Spleen (tissue), 7 donors: ENCODE measurements at regions not wholly inside any gene's neighbourhood (a gene's known extent, or its start where the extent isn't known, plus 50 kb on each side); places are given as distances from the start of the nearest gene placed in this dataset.

Source experiments
- POLR2A ChIP-seq, 3 donors: fragments of 450-650 bp; IDR thresholded peaks; one replicate each; pipeline ENCODE4 v1.5.1; 2017; ENCODE audit warnings: antibody characterized with exemption in 3 of 3, mild to moderate bottlenecking in 1 of 3
- POLR2AphosphoS5 ChIP-seq, 3 donors: sonication (generic); formaldehyde crosslinking; IDR thresholded peaks; one replicate each; pipeline ENCODE4 v1.5.1; 2017; ENCODE audit warnings: antibody characterized with exemption in 3 of 3
- TF ChIP-seq, protein P1 (sequence below), 11 experiments: fragments of 200-600 bp in 7 of 11; fragments of 450-650 bp in 4 of 11; sonication (generic) in 4 of 11; IDR thresholded peaks in 8 of 11; conservative IDR thresholded peaks in 3 of 11; 1 replicate in 7 of 11; 2 replicates in 4 of 11; pipeline versions ENCODE4 v1.4.0 to v1.8.0; 2016 to 2021; ENCODE audit warnings: antibody characterized with exemption in 11 of 11, inconsistent platforms in 4 of 11, mild to moderate bottlenecking in 1 of 11
- donor health status: DM: no; HTN: no; CAD: no; lungs with moderate emphysema.
- donor health status: DM: no; HTN: no; CAD: no.
- donor health status: DM: no; HTN: no; CAD: no.

DNA sequence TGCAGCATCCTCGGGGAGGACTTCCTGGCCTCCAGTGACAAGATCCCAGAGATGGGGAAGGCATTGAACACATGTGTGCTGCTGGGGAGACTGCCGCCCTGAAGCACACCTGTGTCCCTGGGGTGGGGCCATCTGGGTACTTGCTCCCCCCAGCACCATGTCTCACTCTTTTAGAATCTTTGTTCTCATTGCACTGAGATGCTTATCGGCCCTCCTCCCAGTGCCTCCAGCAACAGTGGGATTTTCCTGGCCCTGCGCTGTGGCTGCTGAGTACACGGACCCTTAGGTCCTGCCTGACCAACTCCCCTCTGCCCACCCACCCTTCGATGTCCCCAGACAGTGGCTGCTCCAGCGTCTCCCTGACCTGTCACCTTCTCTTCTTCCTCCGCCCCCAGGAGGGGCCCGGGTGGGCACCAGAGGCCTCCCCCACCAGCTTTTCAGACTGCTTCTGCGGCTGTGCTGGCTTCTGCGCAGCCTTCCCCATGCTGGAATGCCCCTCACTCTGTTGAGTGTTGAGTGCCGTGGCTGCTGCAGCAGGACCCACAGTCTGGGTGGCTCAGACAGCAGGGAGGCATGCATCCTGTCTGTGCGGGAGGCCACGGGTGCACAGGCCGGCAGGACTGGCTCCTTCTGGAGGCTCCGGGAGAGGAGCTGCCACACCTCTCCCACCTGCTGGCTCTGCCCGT, 145.9 kb upstream of the IRX2 start:
- TF ChIP-seq, protein P1, sequence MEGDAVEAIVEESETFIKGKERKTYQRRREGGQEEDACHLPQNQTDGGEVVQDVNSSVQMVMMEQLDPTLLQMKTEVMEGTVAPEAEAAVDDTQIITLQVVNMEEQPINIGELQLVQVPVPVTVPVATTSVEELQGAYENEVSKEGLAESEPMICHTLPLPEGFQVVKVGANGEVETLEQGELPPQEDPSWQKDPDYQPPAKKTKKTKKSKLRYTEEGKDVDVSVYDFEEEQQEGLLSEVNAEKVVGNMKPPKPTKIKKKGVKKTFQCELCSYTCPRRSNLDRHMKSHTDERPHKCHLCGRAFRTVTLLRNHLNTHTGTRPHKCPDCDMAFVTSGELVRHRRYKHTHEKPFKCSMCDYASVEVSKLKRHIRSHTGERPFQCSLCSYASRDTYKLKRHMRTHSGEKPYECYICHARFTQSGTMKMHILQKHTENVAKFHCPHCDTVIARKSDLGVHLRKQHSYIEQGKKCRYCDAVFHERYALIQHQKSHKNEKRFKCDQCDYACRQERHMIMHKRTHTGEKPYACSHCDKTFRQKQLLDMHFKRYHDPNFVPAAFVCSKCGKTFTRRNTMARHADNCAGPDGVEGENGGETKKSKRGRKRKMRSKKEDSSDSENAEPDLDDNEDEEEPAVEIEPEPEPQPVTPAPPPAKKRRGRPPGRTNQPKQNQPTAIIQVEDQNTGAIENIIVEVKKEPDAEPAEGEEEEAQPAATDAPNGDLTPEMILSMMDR (IDR thresholded peaks at IDR 0.05 in 8 of 11, conservative IDR thresholded peaks at IDR 0.05 in 3 of 11), result no peak
- TF ChIP-seq POLR2A (IDR thresholded peaks at IDR 0.05) (no peak), POLR2AphosphoS5 (IDR thresholded peaks at IDR 0.05) (no peak)
